ENCODE measurements at regions not wholly inside any gene's neighbourhood (a gene's known extent, or its start where the extent isn't known, plus 50 kb on each side); places are given as distances from the start of the nearest gene placed in this dataset.
A peak's percentile ranks its signal among the peaks of the same experiment; 100 is the strongest.

- no peak for TF ChIP-seq EZH2 (IDR thresholded peaks at IDR 0.05; ENCODE audit: insufficient read depth, low read length)
- peak; percentile 50 for TF ChIP-seq CTCF (IDR thresholded peaks at IDR 0.05; ENCODE audit: insufficient read depth, low read depth, low read length)
These were observed 151.5 kb downstream of the CENPC start for GRCh38 chr4:67393699-67394281.

All from astrocyte (in vitro differentiated cells and primary cell).